Body of pancreas (tissue), 4 donors: ENCODE measurements at regions not wholly inside any gene's neighbourhood (a gene's known extent, or its start where the extent isn't known, plus 50 kb on each side); places are given as distances from the start of the nearest gene placed in this dataset.

Experiments
- POLR2A ChIP-seq, 3 donors: fragments of 450-650 bp; IDR thresholded peaks; one replicate each; pipeline ENCODE4 v1.6.1; 2016; ENCODE audit warnings: antibody characterized with exemption in 3 of 3, mild to moderate bottlenecking in 2 of 3
- TF ChIP-seq, protein P1 (sequence below), 7 experiments: fragments of 450-650 bp in 4 of 7; fragments of 200-600 bp in 3 of 7; sonication (generic) in 3 of 7; IDR thresholded peaks; one replicate each; pipeline ENCODE4 v1.5.1; 2016 to 2019; ENCODE audit warnings: antibody characterized with exemption in 7 of 7

DNA sequence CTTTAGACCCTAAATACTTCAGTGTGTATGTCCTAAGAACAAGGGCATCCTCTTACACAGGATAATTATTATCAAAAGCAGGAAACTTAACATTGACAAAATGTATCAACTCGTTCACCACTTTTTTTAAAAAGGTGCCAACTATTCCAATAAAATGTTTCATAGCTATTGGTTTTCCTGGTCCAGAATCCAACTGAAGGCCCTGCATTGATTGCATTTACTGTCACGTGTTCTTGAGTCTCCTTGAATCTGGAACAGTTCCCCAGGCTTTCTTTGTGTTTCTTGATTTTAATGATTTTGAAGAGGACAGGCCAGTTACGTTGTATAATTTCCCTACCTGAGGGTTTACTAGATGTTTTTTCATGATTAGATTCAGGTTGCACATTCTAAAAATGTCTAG, 94.6 kb upstream of the ARHGEF3 start:
- no peak for TF ChIP-seq POLR2A (IDR thresholded peaks at IDR 0.05)
- TF ChIP-seq, protein P1, sequence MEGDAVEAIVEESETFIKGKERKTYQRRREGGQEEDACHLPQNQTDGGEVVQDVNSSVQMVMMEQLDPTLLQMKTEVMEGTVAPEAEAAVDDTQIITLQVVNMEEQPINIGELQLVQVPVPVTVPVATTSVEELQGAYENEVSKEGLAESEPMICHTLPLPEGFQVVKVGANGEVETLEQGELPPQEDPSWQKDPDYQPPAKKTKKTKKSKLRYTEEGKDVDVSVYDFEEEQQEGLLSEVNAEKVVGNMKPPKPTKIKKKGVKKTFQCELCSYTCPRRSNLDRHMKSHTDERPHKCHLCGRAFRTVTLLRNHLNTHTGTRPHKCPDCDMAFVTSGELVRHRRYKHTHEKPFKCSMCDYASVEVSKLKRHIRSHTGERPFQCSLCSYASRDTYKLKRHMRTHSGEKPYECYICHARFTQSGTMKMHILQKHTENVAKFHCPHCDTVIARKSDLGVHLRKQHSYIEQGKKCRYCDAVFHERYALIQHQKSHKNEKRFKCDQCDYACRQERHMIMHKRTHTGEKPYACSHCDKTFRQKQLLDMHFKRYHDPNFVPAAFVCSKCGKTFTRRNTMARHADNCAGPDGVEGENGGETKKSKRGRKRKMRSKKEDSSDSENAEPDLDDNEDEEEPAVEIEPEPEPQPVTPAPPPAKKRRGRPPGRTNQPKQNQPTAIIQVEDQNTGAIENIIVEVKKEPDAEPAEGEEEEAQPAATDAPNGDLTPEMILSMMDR (IDR thresholded peaks at IDR 0.05) = no peak
